ENCODE measurements at regions not wholly inside any gene's neighbourhood (a gene's known extent, or its start where the extent isn't known, plus 50 kb on each side); places are given as distances from the start of the nearest gene placed in this dataset.
A peak's percentile ranks its signal among the peaks of the same experiment; 100 is the strongest.

GRCh38 chr4:126071346-126072333, 756.9 kb downstream of the FAT4 start:
- Histone ChIP-seq H3K27me3 (no peaks in the 10 kb centered on the region), H3K36me3 (replicated peaks in 1 of 2) (no peaks in the 10 kb centered on the region), H3K27ac (no peak overlapping the region), H3K9me3 (replicated peaks in 1 of 3) (peaks cover 0 to 3% (median 0%) of the 10 kb centered on the region in 3 donors), H3K4me1 (replicated peaks in 1 of 2) (no peaks in the 10 kb centered on the region), H3K4me3 (no peak overlapping the region)
- 24 to 29% (median 25%) methylated on average over 4 of the region's 4 CpGs for WGBS, 4 donors
- peak in 3 of 7 donors; percentile 2 to 18 (median 14) for DNase-seq
- TF ChIP-seq POLR2A (IDR thresholded peaks at IDR 0.05) (no peak), CTCF (IDR thresholded peaks at IDR 0.05) (no peak)
- intact Hi-C loops (cut with DNase I) = no loop called here

- no peak overlapping the region for H3K4me3 ChIP-seq
- intact Hi-C loops (cut with DNase I) = no loop called here
- H3K27me3 ChIP-seq = no peaks in the 10 kb centered on the region
- no peaks in the 10 kb centered on the region for H3K4me1 ChIP-seq (replicated peaks in 1 of 2)
- DNase-seq = no peak
- TF ChIP-seq CTCF (IDR thresholded peaks at IDR 0.05) = no peak
- no peak for TF ChIP-seq POLR2A (IDR thresholded peaks at IDR 0.05)
- H3K9me3 ChIP-seq (replicated peaks in 1 of 3) = no peaks in the 10 kb centered on the region
- 72 to 92% (median 88%) methylated on average over 3 of the region's 3 CpGs for WGBS, 4 donors
- H3K36me3 ChIP-seq (replicated peaks in 1 of 2) = no peaks in the 10 kb centered on the region
- H3K27ac ChIP-seq = no peak overlapping the region
Measured at GRCh38 chr4:126081336-126081735, 766.6 kb downstream of the FAT4 start.

- Histone ChIP-seq H3K27me3 (no peaks in the 10 kb centered on the region), H3K27ac (no peak overlapping the region), H3K4me1 (replicated peaks in 1 of 2) (no peaks in the 10 kb centered on the region), H3K36me3 (replicated peaks in 1 of 2) (no peaks in the 10 kb centered on the region), H3K4me3 (no peak overlapping the region), H3K9me3 (replicated peaks in 1 of 3) (no peaks in the 10 kb centered on the region)
- TF ChIP-seq CTCF (IDR thresholded peaks at IDR 0.05) (no peak), POLR2A (IDR thresholded peaks at IDR 0.05) (no peak)
- intact Hi-C loops (cut with DNase I) = no loop called here
- DNase-seq = no peak
- 78 to 89% (median 88%) methylated on average over 2 of the region's 2 CpGs for WGBS, 4 donors
Measured at GRCh38 chr4:126086041-126086440, 771.3 kb downstream of the FAT4 start.

GRCh38 chr4:126087101-126087500, 772.3 kb downstream of the FAT4 start:
- no peak overlapping the region for H3K4me3 ChIP-seq
- intact Hi-C loops (cut with DNase I) = no loop called here
- H3K9me3 ChIP-seq (replicated peaks in 1 of 3) = no peaks in the 10 kb centered on the region
- H3K4me1 ChIP-seq (replicated peaks in 1 of 2) = no peaks in the 10 kb centered on the region
- no peaks in the 10 kb centered on the region for H3K36me3 ChIP-seq (replicated peaks in 1 of 2)
- no peaks in the 10 kb centered on the region for H3K27me3 ChIP-seq
- TF ChIP-seq CTCF (IDR thresholded peaks at IDR 0.05) (no peak), POLR2A (IDR thresholded peaks at IDR 0.05) (no peak)
- DNase-seq = no peak
- H3K27ac ChIP-seq = no peak overlapping the region
